CD4-positive, alpha-beta T cell (primary cell): ENCODE measurements at regions not wholly inside any gene's neighbourhood (a gene's known extent, or its start where the extent isn't known, plus 50 kb on each side); places are given as distances from the start of the nearest gene placed in this dataset.

Experiments
- ATAC-seq: fragments of 200-7000 bp; cut with Tn5 transposase; one replicate; pipeline ENCODE4 v1.10.0; 2022; ENCODE audit warnings: mild to moderate bottlenecking; ENCODE audit not compliant: poor library complexity
- CTCF ChIA-PET: fragments of 350-600 bp; sonication (Branson Sonifier 250); formaldehyde crosslinking; loops from one replicate; lab custom pipeline; 2021; ENCODE audit warnings: antibody characterized with exemption, inconsistent platforms; lab: Charles Lee
- POLR2A ChIA-PET: fragments of 350-600 bp; sonication (Branson Sonifier 250); formaldehyde crosslinking; loops from one replicate; lab custom pipeline; 2021; ENCODE audit warnings: antibody characterized with exemption, inconsistent platforms; lab: Charles Lee
- DNase-seq, 14 experiments: peaks; one replicate each; pipeline ENCODE4 v3.0.0-alpha.2; 2013 to 2020; ENCODE audit warnings: mixed read lengths in 2 of 14
- H3K27ac ChIP-seq, 2 donors: one replicate each; pipeline versions ENCODE4 v1.5.1 to v1.7.0; 2013; ENCODE audit warnings: low read length in 2 of 2, low read depth in 1 of 2, mild to moderate bottlenecking in 1 of 2
- H3K27me3 ChIP-seq, 2 experiments: 1 replicate in 1 of 2; 2 replicates in 1 of 2; pipeline versions ENCODE4 v1.6.1 to v1.7.0; 2013; ENCODE audit warnings: low read length in 2 of 2, control low read depth in 1 of 2, mild to moderate bottlenecking in 1 of 2, moderate library complexity in 1 of 2; ENCODE audit not compliant: insufficient read depth in 2 of 2, control insufficient read depth in 1 of 2
- H3K36me3 ChIP-seq: one replicate; pipeline ENCODE4 v1.6.1; 2013; ENCODE audit warnings: low read length, control low read depth; ENCODE audit not compliant: insufficient read depth
- H3K4me1 ChIP-seq: one replicate; pipeline ENCODE4 v1.6.1; 2013; ENCODE audit warnings: low read length, control low read depth; ENCODE audit not compliant: insufficient read depth
- H3K4me3 ChIP-seq: one replicate; pipeline ENCODE4 v1.5.1; 2013; ENCODE audit warnings: mild to moderate bottlenecking, low read length, moderate library complexity
- H3K9me3 ChIP-seq, 2 experiments: 1 replicate in 1 of 2; 2 replicates in 1 of 2; pipeline versions ENCODE4 v1.6.1 to v1.7.0; 2013; ENCODE audit warnings: low read length in 2 of 2, mild to moderate bottlenecking in 2 of 2, control low read depth in 1 of 2, moderate library complexity in 1 of 2; ENCODE audit not compliant: control insufficient read depth in 1 of 2, insufficient read depth in 1 of 2
- H3K27ac Mint-ChIP-seq: one replicate; pipeline ENCODE4 v1.8.0; 2020; ENCODE audit warnings: mixed read lengths
- H3K27me3 Mint-ChIP-seq: one replicate; pipeline ENCODE4 v1.8.0; 2021; ENCODE audit warnings: mixed read lengths
- H3K36me3 Mint-ChIP-seq: one replicate; pipeline ENCODE4 v1.8.0; 2021; ENCODE audit warnings: low read depth, mixed read lengths
- H3K4me1 Mint-ChIP-seq: one replicate; pipeline ENCODE4 v1.8.0; 2021; ENCODE audit warnings: low read depth, mixed read lengths
- H3K4me3 Mint-ChIP-seq: one replicate; pipeline ENCODE4 v1.8.0; 2020; ENCODE audit warnings: mild to moderate bottlenecking, mixed read lengths
- H3K9me3 Mint-ChIP-seq: one replicate; pipeline ENCODE4 v1.8.0; 2020; ENCODE audit warnings: mixed read lengths
- CTCF ChIP-seq: fragments of 200-600 bp; IDR thresholded peaks from one replicate; pipeline ENCODE4 v1.8.0; 2022; ENCODE audit warnings: antibody characterized with exemption, mild to moderate bottlenecking
- intact Hi-C, 2 experiments: fragments of 100-400 bp; cut with DNase I in 1 of 2; cut with micrococcal nuclease in 1 of 2; formaldehyde crosslinking; loops; one replicate each; pipeline versions ENCODE4 v1.15.1 to v1.9.0; 2023 to 2025; cut with DNase I, micrococcal nuclease

GRCh38 chr20:41748756-41749582, 130.8 kb upstream of the CHD6 start:
- Histone ChIP-seq H3K9me3 (no peaks in the 10 kb centered on the region), H3K4me1 (no peaks in the 10 kb centered on the region), H3K27ac (no peak overlapping the region), H3K27me3 (peaks cover 6 to 13% of the 10 kb centered on the region in 2 experiments), H3K36me3 (no peaks in the 10 kb centered on the region), H3K4me3 (no peak overlapping the region)
- no peak overlapping the region for H3K4me3 Mint-ChIP-seq
- H3K36me3 Mint-ChIP-seq = no peaks in the 10 kb centered on the region
- DNase-seq (no peak), ATAC-seq (no peak)
- H3K27ac Mint-ChIP-seq = no peak overlapping the region
- TF ChIP-seq CTCF = no peak
- peaks cover 35% of the 10 kb centered on the region for H3K27me3 Mint-ChIP-seq
- H3K9me3 Mint-ChIP-seq = no peaks in the 10 kb centered on the region
- ChIA-PET CTCF (interaction anchor here (1.1 kb wide), 1 partner anchor 10 kb away, joined by 3 read pairs; no protein-coding TSS in a partner anchor), POLR2A (no interaction called here)
- H3K4me1 Mint-ChIP-seq = no peaks in the 10 kb centered on the region
- intact Hi-C loops = no loop called here

- no peak overlapping the region for H3K4me3 Mint-ChIP-seq
- H3K9me3 Mint-ChIP-seq = no peaks in the 10 kb centered on the region
- H3K4me3 ChIP-seq = no peak overlapping the region
- ATAC-seq (no peak), DNase-seq (no peak)
- H3K4me1 ChIP-seq = no peaks in the 10 kb centered on the region
- intact Hi-C loops = no loop called here
- no peaks in the 10 kb centered on the region for H3K4me1 Mint-ChIP-seq
- no peaks in the 10 kb centered on the region for H3K36me3 Mint-ChIP-seq
- CTCF ChIA-PET = no interaction called here
- no peaks in the 10 kb centered on the region for H3K9me3 ChIP-seq
- no peaks in the 10 kb centered on the region for H3K36me3 ChIP-seq
- peaks cover 38% of the 10 kb centered on the region for H3K27me3 Mint-ChIP-seq
- no peak overlapping the region for H3K27ac Mint-ChIP-seq
- peaks cover 6 to 13% of the 10 kb centered on the region in 2 experiments for H3K27me3 ChIP-seq
- no peak for TF ChIP-seq CTCF
- H3K27ac ChIP-seq = no peak overlapping the region
- POLR2A ChIA-PET = no interaction called here
These were observed 129.9 kb upstream of the CHD6 start for GRCh38 chr20:41748051-41748450.

GRCh38 chr20:41747226-41747625, 129.0 kb upstream of the CHD6 start:
- Mint-ChIP-seq H3K36me3 (no peaks in the 10 kb centered on the region), H3K27me3 (peaks cover 39% of the 10 kb centered on the region), H3K9me3 (no peaks in the 10 kb centered on the region), H3K4me1 (no peaks in the 10 kb centered on the region), H3K27ac (no peak overlapping the region), H3K4me3 (no peak overlapping the region)
- CTCF ChIA-PET = interaction anchor here (0.7 kb wide), 1 partner anchor 9 kb away, joined by 3 read pairs; no protein-coding TSS in a partner anchor
- TF ChIP-seq CTCF = no peak
- H3K9me3 ChIP-seq = no peaks in the 10 kb centered on the region
- DNase-seq = no peak
- no peaks in the 10 kb centered on the region for H3K4me1 ChIP-seq
- H3K4me3 ChIP-seq = no peak overlapping the region
- no peak for ATAC-seq
- no peaks in the 10 kb centered on the region for H3K36me3 ChIP-seq
- peaks cover 6 to 13% of the 10 kb centered on the region in 2 experiments for H3K27me3 ChIP-seq
- intact Hi-C loops = no loop called here
- POLR2A ChIA-PET = no interaction called here
- no peak overlapping the region for H3K27ac ChIP-seq
